ENCODE measurements at regions not wholly inside any gene's neighbourhood (a gene's known extent, or its start where the extent isn't known, plus 50 kb on each side); places are given as distances from the start of the nearest gene placed in this dataset.

GRCh38 chr18:30568333-30568732 is 474.2 kb downstream of the DSC3 start:
- 15% methylated on average over 5 of the region's 5 CpGs for WGBS (ENCODE audit: missing lambda C conversion rate)
- no peak for FAIRE-seq
- no peak for TF ChIP-seq HMGXB4 (CRISPR knock-in tag; IDR thresholded peaks at IDR 0.05; ENCODE audit: borderline replicate concordance)
- no peak for TF ChIP-seq ZSCAN20 (CRISPR knock-in tag; IDR thresholded peaks at IDR 0.05)
- TF ChIP-seq HOXA7 (CRISPR knock-in tag; IDR thresholded peaks at IDR 0.05): no peak
- no peak for TF ChIP-seq FOSL2 (IDR thresholded peaks at IDR 0.05)
- TF ChIP-seq FOSL2 (CRISPR knock-in tag; IDR thresholded peaks at IDR 0.05): no peak
- TF ChIP-seq CHD2 (IDR thresholded peaks at IDR 0.05; ENCODE audit: low read length, partially characterized antibody): no peak
- TF ChIP-seq REST (IDR thresholded peaks at IDR 0.05): no peak
- no peak for TF ChIP-seq JUNB (IDR thresholded peaks at IDR 0.05)
- TF ChIP-seq EP300 (IDR thresholded peaks at IDR 0.05): no peak
- no peak for TF ChIP-seq ELK1 (IDR thresholded peaks at IDR 0.05; ENCODE audit: low read depth, low read length)
- no peak for ATAC-seq
- no peaks in the 10 kb centered on the region for H3K9me3 ChIP-seq
- ChIA-PET POLR2A (no interaction called here), CTCF (no interaction called here)
- no peak overlapping the region for H3K4me3 ChIP-seq
- DNase-seq (ENCODE audit: low read depth in 1 of 2, low spot score in 1 of 2): no peak
- H3K4me1 ChIP-seq: no peaks in the 10 kb centered on the region
- H3K4me2 ChIP-seq: no peak overlapping the region
- no peak overlapping the region for H3K27ac ChIP-seq

- Histone ChIP-seq H3K27ac (no peak overlapping the region), H3K9me3 (no peaks in the 10 kb centered on the region), H3K4me2 (no peak overlapping the region), H3K4me3 (no peak overlapping the region), H3K4me1 (no peaks in the 10 kb centered on the region)
- DNase-seq (ENCODE audit: low read depth in 1 of 2, low spot score in 1 of 2) (no peak), ATAC-seq (no peak), FAIRE-seq (no peak)
- CTCF ChIA-PET: no interaction called here
- TF ChIP-seq POLR2A (IDR thresholded peaks at IDR 0.05; ENCODE audit: low read length) (no peak), NR3C1 (IDR thresholded peaks at IDR 0.05) (no peak), ESRRA (IDR thresholded peaks at IDR 0.05; ENCODE audit: borderline replicate concordance, low read length) (no peak), EP300 (IDR thresholded peaks at IDR 0.05) (no peak), HOXB5 (CRISPR knock-in tag; IDR thresholded peaks at IDR 0.05) (no peak), RNF2 (IDR thresholded peaks at IDR 0.05; ENCODE audit: borderline replicate concordance, low read depth) (no peak), TFCP2L1 (CRISPR knock-in tag; IDR thresholded peaks at IDR 0.05) (no peak), PHF8 (IDR thresholded peaks at IDR 0.05; ENCODE audit: borderline replicate concordance, low read depth) (no peak), ZFP36 (IDR thresholded peaks at IDR 0.05; ENCODE audit: borderline replicate concordance, partially characterized antibody) (no peak), E2F6 (IDR thresholded peaks at IDR 0.05; ENCODE audit: borderline replicate concordance, low read depth) (no peak), KDM1A (IDR thresholded peaks at IDR 0.05; ENCODE audit: low read depth) (no peak), JUNB (IDR thresholded peaks at IDR 0.05) (no peak), MAX (IDR thresholded peaks at IDR 0.05) (no peak), ZSCAN20 (CRISPR knock-in tag; IDR thresholded peaks at IDR 0.05) (no peak), EHF (CRISPR knock-in tag; IDR thresholded peaks at IDR 0.05) (no peak), EHMT2 (IDR thresholded peaks at IDR 0.05; ENCODE audit: low read depth) (no peak), RFX5 (IDR thresholded peaks at IDR 0.05) (no peak)
- POLR2A ChIA-PET: no interaction called here
- WGBS (ENCODE audit: missing lambda C conversion rate): 0% methylated on average over 1 of the region's 1 CpG
Observed at GRCh38 chr18:30566877-30567276, 475.7 kb downstream of the DSC3 start.
